ENCODE measurements at regions not wholly inside any gene's neighbourhood (a gene's known extent, or its start where the extent isn't known, plus 50 kb on each side); places are given as distances from the start of the nearest gene placed in this dataset.

DNA sequence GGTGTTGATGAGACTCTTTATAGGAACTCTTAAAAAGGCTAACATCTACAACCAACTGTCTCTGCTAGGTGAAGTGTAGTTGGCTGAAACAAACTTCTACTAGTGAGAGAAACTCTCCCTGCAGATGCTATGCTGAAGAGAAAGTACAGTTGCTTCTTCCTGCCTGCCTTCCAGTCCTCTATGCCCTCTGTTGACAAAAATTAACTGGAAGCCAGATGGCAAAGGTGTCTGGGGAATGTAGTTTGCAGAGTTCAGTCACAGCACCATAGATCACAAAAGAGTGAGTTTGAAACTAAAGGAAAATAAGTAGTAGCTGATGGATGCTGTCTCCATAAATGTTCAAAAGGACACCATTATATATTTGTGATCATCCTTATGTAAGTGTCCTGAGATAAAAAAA lies 958.8 kb upstream of the NRXN1 start:
- TF ChIP-seq, protein P1, sequence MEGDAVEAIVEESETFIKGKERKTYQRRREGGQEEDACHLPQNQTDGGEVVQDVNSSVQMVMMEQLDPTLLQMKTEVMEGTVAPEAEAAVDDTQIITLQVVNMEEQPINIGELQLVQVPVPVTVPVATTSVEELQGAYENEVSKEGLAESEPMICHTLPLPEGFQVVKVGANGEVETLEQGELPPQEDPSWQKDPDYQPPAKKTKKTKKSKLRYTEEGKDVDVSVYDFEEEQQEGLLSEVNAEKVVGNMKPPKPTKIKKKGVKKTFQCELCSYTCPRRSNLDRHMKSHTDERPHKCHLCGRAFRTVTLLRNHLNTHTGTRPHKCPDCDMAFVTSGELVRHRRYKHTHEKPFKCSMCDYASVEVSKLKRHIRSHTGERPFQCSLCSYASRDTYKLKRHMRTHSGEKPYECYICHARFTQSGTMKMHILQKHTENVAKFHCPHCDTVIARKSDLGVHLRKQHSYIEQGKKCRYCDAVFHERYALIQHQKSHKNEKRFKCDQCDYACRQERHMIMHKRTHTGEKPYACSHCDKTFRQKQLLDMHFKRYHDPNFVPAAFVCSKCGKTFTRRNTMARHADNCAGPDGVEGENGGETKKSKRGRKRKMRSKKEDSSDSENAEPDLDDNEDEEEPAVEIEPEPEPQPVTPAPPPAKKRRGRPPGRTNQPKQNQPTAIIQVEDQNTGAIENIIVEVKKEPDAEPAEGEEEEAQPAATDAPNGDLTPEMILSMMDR (IDR thresholded peaks at IDR 0.05; ENCODE audit: insufficient read depth, low read length, poor library complexity, severe bottlenecking), result no peak
- TF ChIP-seq EZH2phosphoT487 (conservative IDR thresholded peaks at IDR 0.05; ENCODE audit: low read length), result no peak

Data from SU-DHL-6 (cell line).